K562 (cell line): ENCODE measurements at regions not wholly inside any gene's neighbourhood (a gene's known extent, or its start where the extent isn't known, plus 50 kb on each side); places are given as distances from the start of the nearest gene placed in this dataset.

Experiments used
- ATAC-seq: fragments of 200-7000 bp; cut with Tn5 transposase; 3 replicates; pipeline ENCODE4 v1.9.1; 2020; ENCODE audit warnings: moderate library complexity
- BruUV-seq: library from RNA; stranded (reverse); fragments of 400-500 nt; replicated peaks from 2 replicates; lab custom pipeline; 2021; lab: Mats Ljungman, UMichigan
- CTCF ChIA-PET: fragments of 300-600 bp; formaldehyde crosslinking; extraction: SDS; loops from one replicate; lab custom pipeline; 2021; ENCODE audit warnings: low intra/inter-chr PET ratio; lab: Yijun Ruan, JAX
- POLR2A ChIA-PET: fragments of 300-600, 350-650 bp; sonication (Branson Sonifier 250); formaldehyde crosslinking; extraction: SDS; loops from one replicate; lab custom pipeline; 2021; ENCODE audit warnings: antibody characterized with exemption, inconsistent platforms; lab: Yijun Ruan, JAX
- DNase-seq, 4 experiments: peaks; one replicate each; pipeline versions ENCODE4 v3.0.0 to v3.0.0-alpha.2; 2011 to 2018; ENCODE audit warnings: low spot score in 3 of 4, mixed read lengths in 3 of 4; ENCODE audit errors: extremely low read depth in 1 of 4
- FAIRE-seq: peaks from 2 replicates; lab custom pipeline; 2011; peaks lifted over from hg19 to GRCh38; lab: Jason Lieb, UNC
- H2AFZ ChIP-seq: 2 replicates; pipeline ENCODE4 v1.6.0; 2011; ENCODE audit warnings: low read depth, low read length, control low read depth, inconsistent platforms
- H3K27ac ChIP-seq: fragments of 200-600 bp; 3 replicates; pipeline ENCODE4 v1.8.0; 2011; ENCODE audit warnings: low read depth, mild to moderate bottlenecking, control low read depth, inconsistent platforms, low read length, moderate library complexity, mixed read lengths; ENCODE audit errors: extremely low read depth
- H3K27me3 ChIP-seq, 2 experiments: fragments of 300-600 bp in 1 of 2; 2 replicates in 1 of 2; 3 replicates in 1 of 2; pipeline versions ENCODE4 v1.6.0 to v1.8.0; 2011; ENCODE audit warnings: inconsistent platforms in 2 of 2, low read length in 2 of 2, mild to moderate bottlenecking in 1 of 2, mixed read lengths in 1 of 2, moderate library complexity in 1 of 2; ENCODE audit not compliant: control insufficient read depth in 2 of 2, insufficient read depth in 2 of 2
- H3K36me3 ChIP-seq: fragments of 300-600 bp; 3 replicates; pipeline ENCODE4 v1.8.0; 2011; ENCODE audit warnings: mild to moderate bottlenecking, low read length, inconsistent platforms; ENCODE audit not compliant: control insufficient read depth, insufficient read depth
- H3K4me1 ChIP-seq, 2 experiments: fragments of 200-600 bp in 1 of 2; replicated peaks in 1 of 2; 2 replicates in 1 of 2; 3 replicates in 1 of 2; pipeline versions ENCODE4 v1.5.1 to v1.8.0; 2011; ENCODE audit warnings: inconsistent platforms in 2 of 2, low read length in 2 of 2, mild to moderate bottlenecking in 1 of 2, mixed read lengths in 1 of 2, moderate library complexity in 1 of 2; ENCODE audit not compliant: control insufficient read depth in 2 of 2, insufficient read depth in 2 of 2
- H3K4me2 ChIP-seq: 2 replicates; pipeline ENCODE4 v1.6.1; 2011; ENCODE audit warnings: low read length, control low read depth, inconsistent platforms, mixed read lengths; ENCODE audit not compliant: insufficient read depth
- H3K4me3 ChIP-seq: fragments of 200-600 bp; sonication (generic), shearing (Covaris generic); 2 replicates; pipeline ENCODE4 v1.5.1; 2016; ENCODE audit warnings: control low read depth, inconsistent platforms
- H3K79me2 ChIP-seq: fragments of 200-600 bp; 3 replicates; pipeline ENCODE4 v1.8.0; 2011; ENCODE audit warnings: low read length, inconsistent platforms; ENCODE audit not compliant: control insufficient read depth, insufficient read depth
- H3K9ac ChIP-seq, 2 experiments: 2 replicates each; pipeline versions ENCODE4 v1.6.0 to v1.6.1; 2011; ENCODE audit warnings: low read depth in 2 of 2, low read length in 2 of 2, control low read depth in 1 of 2, inconsistent platforms in 1 of 2, mild to moderate bottlenecking in 1 of 2, mixed read lengths in 1 of 2; ENCODE audit not compliant: insufficient read depth in 1 of 2
- H3K9me1 ChIP-seq: one replicate; pipeline ENCODE4 v1.6.0; 2011; ENCODE audit warnings: inconsistent platforms, mild to moderate bottlenecking, low read length, moderate library complexity; ENCODE audit not compliant: control insufficient read depth, insufficient read depth
- H3K9me3 ChIP-seq: replicated peaks from 2 replicates; pipeline ENCODE4 v1.5.1; 2011; ENCODE audit warnings: low read depth, low read length, inconsistent platforms; ENCODE audit not compliant: control insufficient read depth, insufficient read depth
- H4K20me1 ChIP-seq: replicated peaks from 2 replicates; pipeline ENCODE4 v1.6.1; 2011; ENCODE audit warnings: low read length, inconsistent platforms, mixed read lengths; ENCODE audit not compliant: control insufficient read depth, insufficient read depth
- CCNT2 ChIP-seq: IDR thresholded peaks from 2 replicates; pipeline ENCODE4 v1.6.1; 2011; ENCODE audit warnings: borderline replicate concordance, low read depth, mild to moderate bottlenecking, moderate library complexity, mixed read lengths, low read length; ENCODE audit not compliant: insufficient read length; ENCODE audit errors: extremely low read depth
- DPF2 ChIP-seq: fragments of 450-650 bp; IDR thresholded peaks from 2 replicates; pipeline ENCODE4 v1.6.1; 2016
- ELF1 ChIP-seq: fragments of 200-800 bp; sonication (Bioruptor generic); IDR thresholded peaks from 2 replicates; pipeline ENCODE4 v1.6.1; 2016; ENCODE audit warnings: missing genetic modification characterization, missing compliant biosample characterization
- ETV1 ChIP-seq: fragments of 450-650 bp; conservative IDR thresholded peaks from 2 replicates; pipeline ENCODE4 v1.6.1; 2016; ENCODE audit warnings: missing genetic modification characterization, control low read depth, low read depth, missing compliant biosample characterization
- GTF2A2 ChIP-seq: IDR thresholded peaks from 2 replicates; pipeline ENCODE4 v1.6.1; 2016; ENCODE audit warnings: mild to moderate bottlenecking, missing genetic modification characterization, missing compliant biosample characterization
- NCOA1 ChIP-seq: fragments of 450-650 bp; IDR thresholded peaks from 2 replicates; pipeline ENCODE4 v1.6.1; 2016; ENCODE audit warnings: low read depth
- SAP30 ChIP-seq: fragments of 200-600 bp; sonication (generic); IDR thresholded peaks from 2 replicates; pipeline ENCODE4 v1.6.1; 2012; ENCODE audit warnings: borderline replicate concordance, low read depth, mild to moderate bottlenecking, moderate library complexity, low read length, control low read depth, inconsistent platforms; ENCODE audit not compliant: insufficient read depth, poor library complexity, severe bottlenecking
- SREBF1 ChIP-seq: fragments of 150-350 bp; IDR thresholded peaks from 2 replicates; pipeline ENCODE4 v1.6.1; 2014; ENCODE audit warnings: antibody characterized with exemption, low read depth, low read length, borderline replicate concordance
- TAL1 ChIP-seq: fragments of 450-650 bp; IDR thresholded peaks from 2 replicates; pipeline ENCODE4 v1.6.1; 2016; ENCODE audit warnings: mild to moderate bottlenecking
- TEAD1 ChIP-seq, 2 experiments: fragments of 450-650 bp in 1 of 2; sonication (generic) in 1 of 2; formaldehyde crosslinking; IDR thresholded peaks; 2 replicates each; pipeline versions ENCODE4 v1.4.0 to v1.8.0; 2020 to 2022; ENCODE audit warnings: mild to moderate bottlenecking in 2 of 2, missing genetic modification reagents in 1 of 2
- U2AF2 ChIP-seq: fragments of 200-400 bp; formaldehyde crosslinking; optimal IDR thresholded peaks from 2 replicates; pipeline ENCODE3; 2017; ENCODE audit warnings: low read depth, mild to moderate bottlenecking, low read length
- ZFP36 ChIP-seq: fragments of 150-350 bp; IDR thresholded peaks from 2 replicates; pipeline ENCODE4 v1.6.1; 2018; ENCODE audit warnings: low read length, low read depth; ENCODE audit not compliant: partially characterized antibody
- ZNF143 ChIP-seq: sonication (generic); formaldehyde crosslinking; IDR thresholded peaks from 2 replicates; pipeline ENCODE4 v1.9.0; 2022; ENCODE audit warnings: mild to moderate bottlenecking, missing genetic modification reagents
- ZZZ3 ChIP-seq: fragments of 450-650 bp; IDR thresholded peaks from 2 replicates; pipeline ENCODE4 v1.6.1; 2016; ENCODE audit warnings: antibody characterized with exemption, mild to moderate bottlenecking, moderate library complexity
- WGBS: fragments of 100-300 bp; shearing (Covaris generic); methylation state at CpG from one replicate; pipeline ENCODE4 v1.1.6; 2016; ENCODE audit warnings: low coverage, mixed read lengths; ENCODE audit not compliant: insufficient coverage; ENCODE audit errors: missing lambda C conversion rate; 5-methylcytosine and 5-hydroxymethylcytosine counted together
- in situ Hi-C: fragments of 300-500 bp; cut with MboI; formaldehyde crosslinking; loops from 4 replicates; pipeline ENCODE4 v1.15.0; 2018; ENCODE audit warnings: inconsistent platforms, mixed read lengths
- intact Hi-C: fragments of 100-400 bp; cut with micrococcal nuclease; formaldehyde crosslinking; loops from 2 replicates; pipeline ENCODE4 v1.14.2; 2022
- TF ChIP-seq, protein P1 (sequence below): sonication (generic); formaldehyde crosslinking; IDR thresholded peaks from 2 replicates; pipeline ENCODE4 v1.8.1; 2023; ENCODE audit warnings: mild to moderate bottlenecking, missing genetic modification reagents
- TF ChIP-seq, protein P2 (sequence below): fragments of 450-650 bp; IDR thresholded peaks from 2 replicates; pipeline ENCODE4 v1.7.1; 2018; ENCODE audit warnings: mild to moderate bottlenecking, low read depth; ENCODE audit not compliant: partially characterized antibody
- TF ChIP-seq, protein P3 (sequence below): fragments of 450-650 bp; formaldehyde crosslinking; conservative IDR thresholded peaks from 2 replicates; pipeline ENCODE4 v1.4.0; 2022; ENCODE audit warnings: mild to moderate bottlenecking, missing genetic modification characterization

DNA sequence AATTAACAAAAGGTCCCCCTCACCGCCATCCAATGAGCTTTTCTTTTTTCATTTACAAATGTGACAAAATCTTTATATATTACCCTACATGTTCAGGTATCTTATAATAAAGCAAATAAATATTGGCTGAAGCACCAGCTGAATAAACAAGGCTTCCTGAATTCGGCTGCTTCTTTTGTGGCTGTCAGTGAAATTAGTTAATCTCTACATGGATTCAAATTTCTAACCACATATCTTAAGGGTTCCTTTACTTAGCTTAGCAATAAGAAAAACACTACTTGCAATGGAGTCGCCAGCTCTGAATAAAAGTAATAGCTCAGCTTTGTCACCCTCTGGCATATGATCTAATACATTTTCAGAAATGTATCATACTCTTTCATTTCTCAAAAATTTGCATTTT, 104.3 kb downstream of the CCNA1 start:
- no peak overlapping the region for H2AFZ ChIP-seq
- intact Hi-C loops (no loop called here), in situ Hi-C loops (no loop called here)
- WGBS, result 0% methylated on average over 3 of the region's 3 CpGs
- ATAC-seq, result no peak
- no peaks in the 10 kb centered on the region for H3K9me3 ChIP-seq
- no peak for DNase-seq
- no peaks in the 10 kb centered on the region for H3K27me3 ChIP-seq
- H3K36me3 ChIP-seq, result no peaks in the 10 kb centered on the region
- H3K27ac ChIP-seq, result no peak overlapping the region
- H4K20me1 ChIP-seq, result no peaks in the 10 kb centered on the region
- H3K4me1 ChIP-seq, result no peaks in the 10 kb centered on the region
- no peaks in the 10 kb centered on the region for H3K9me1 ChIP-seq
- no peak overlapping the region for H3K9ac ChIP-seq
- no peak overlapping the region for H3K4me3 ChIP-seq
- BruUV-seq, result no TSS peak
- TF ChIP-seq ZZZ3 (no peak), DPF2 (no peak), TAL1 (no peak), SAP30 (no peak), ETV1 (tag) (no peak), CCNT2 (no peak), ZNF143 (CRISPR knock-in tag) (no peak), NCOA1 (no peak), ZFP36 (no peak), ELF1 (tag) (no peak), SREBF1 (no peak), TEAD1 (CRISPR knock-in tag; IDR thresholded peaks at IDR 0.05) (no peak), GTF2A2 (tag) (no peak), U2AF2 (no peak)
- TF ChIP-seq, protein P1, sequence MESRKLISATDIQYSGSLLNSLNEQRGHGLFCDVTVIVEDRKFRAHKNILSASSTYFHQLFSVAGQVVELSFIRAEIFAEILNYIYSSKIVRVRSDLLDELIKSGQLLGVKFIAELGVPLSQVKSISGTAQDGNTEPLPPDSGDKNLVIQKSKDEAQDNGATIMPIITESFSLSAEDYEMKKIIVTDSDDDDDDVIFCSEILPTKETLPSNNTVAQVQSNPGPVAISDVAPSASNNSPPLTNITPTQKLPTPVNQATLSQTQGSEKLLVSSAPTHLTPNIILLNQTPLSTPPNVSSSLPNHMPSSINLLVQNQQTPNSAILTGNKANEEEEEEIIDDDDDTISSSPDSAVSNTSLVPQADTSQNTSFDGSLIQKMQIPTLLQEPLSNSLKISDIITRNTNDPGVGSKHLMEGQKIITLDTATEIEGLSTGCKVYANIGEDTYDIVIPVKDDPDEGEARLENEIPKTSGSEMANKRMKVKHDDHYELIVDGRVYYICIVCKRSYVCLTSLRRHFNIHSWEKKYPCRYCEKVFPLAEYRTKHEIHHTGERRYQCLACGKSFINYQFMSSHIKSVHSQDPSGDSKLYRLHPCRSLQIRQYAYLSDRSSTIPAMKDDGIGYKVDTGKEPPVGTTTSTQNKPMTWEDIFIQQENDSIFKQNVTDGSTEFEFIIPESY (CRISPR knock-in tag), result no peak
- TF ChIP-seq, protein P2, sequence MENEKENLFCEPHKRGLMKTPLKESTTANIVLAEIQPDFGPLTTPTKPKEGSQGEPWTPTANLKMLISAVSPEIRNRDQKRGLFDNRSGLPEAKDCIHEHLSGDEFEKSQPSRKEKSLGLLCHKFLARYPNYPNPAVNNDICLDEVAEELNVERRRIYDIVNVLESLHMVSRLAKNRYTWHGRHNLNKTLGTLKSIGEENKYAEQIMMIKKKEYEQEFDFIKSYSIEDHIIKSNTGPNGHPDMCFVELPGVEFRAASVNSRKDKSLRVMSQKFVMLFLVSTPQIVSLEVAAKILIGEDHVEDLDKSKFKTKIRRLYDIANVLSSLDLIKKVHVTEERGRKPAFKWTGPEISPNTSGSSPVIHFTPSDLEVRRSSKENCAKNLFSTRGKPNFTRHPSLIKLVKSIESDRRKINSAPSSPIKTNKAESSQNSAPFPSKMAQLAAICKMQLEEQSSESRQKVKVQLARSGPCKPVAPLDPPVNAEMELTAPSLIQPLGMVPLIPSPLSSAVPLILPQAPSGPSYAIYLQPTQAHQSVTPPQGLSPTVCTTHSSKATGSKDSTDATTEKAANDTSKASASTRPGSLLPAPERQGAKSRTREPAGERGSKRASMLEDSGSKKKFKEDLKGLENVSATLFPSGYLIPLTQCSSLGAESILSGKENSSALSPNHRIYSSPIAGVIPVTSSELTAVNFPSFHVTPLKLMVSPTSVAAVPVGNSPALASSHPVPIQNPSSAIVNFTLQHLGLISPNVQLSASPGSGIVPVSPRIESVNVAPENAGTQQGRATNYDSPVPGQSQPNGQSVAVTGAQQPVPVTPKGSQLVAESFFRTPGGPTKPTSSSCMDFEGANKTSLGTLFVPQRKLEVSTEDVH, result no peak
- TF ChIP-seq, protein P3, sequence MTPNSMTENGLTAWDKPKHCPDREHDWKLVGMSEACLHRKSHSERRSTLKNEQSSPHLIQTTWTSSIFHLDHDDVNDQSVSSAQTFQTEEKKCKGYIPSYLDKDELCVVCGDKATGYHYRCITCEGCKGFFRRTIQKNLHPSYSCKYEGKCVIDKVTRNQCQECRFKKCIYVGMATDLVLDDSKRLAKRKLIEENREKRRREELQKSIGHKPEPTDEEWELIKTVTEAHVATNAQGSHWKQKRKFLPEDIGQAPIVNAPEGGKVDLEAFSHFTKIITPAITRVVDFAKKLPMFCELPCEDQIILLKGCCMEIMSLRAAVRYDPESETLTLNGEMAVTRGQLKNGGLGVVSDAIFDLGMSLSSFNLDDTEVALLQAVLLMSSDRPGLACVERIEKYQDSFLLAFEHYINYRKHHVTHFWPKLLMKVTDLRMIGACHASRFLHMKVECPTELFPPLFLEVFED, result no peak
- CTCF ChIA-PET, result no interaction called here
- no peaks in the 10 kb centered on the region for H3K79me2 ChIP-seq
- H3K4me2 ChIP-seq, result no peak overlapping the region
- no peak for FAIRE-seq
- POLR2A ChIA-PET, result no interaction called here
